Endothelial cell (in vitro differentiated cells): ENCODE measurements at regions not wholly inside any gene's neighbourhood (a gene's known extent, or its start where the extent isn't known, plus 50 kb on each side); places are given as distances from the start of the nearest gene placed in this dataset.
"Not testable (repeated sequence)": the region's sequence is repeated elsewhere in the genome, so short reads cannot be mapped to it uniquely, and the experiment has no call there.

ENCODE experiments used
- DNase-seq: peaks from one replicate; pipeline ENCODE4 v3.0.0; 2021; ENCODE audit warnings: low spot score
- H3K27ac Mint-ChIP-seq: one replicate; pipeline ENCODE4 v1.8.0; 2021; ENCODE audit warnings: mixed read lengths, inconsistent platforms; ENCODE audit not compliant: unreplicated experiment
- H3K27me3 Mint-ChIP-seq: one replicate; pipeline ENCODE4 v1.8.0; 2021; ENCODE audit warnings: mild to moderate bottlenecking, moderate library complexity, mixed read lengths, inconsistent platforms; ENCODE audit not compliant: unreplicated experiment
- H3K36me3 Mint-ChIP-seq: one replicate; pipeline ENCODE4 v1.8.0; 2021; ENCODE audit warnings: mild to moderate bottlenecking, low read depth, mixed read lengths, inconsistent platforms; ENCODE audit not compliant: unreplicated experiment
- H3K4me1 Mint-ChIP-seq: one replicate; pipeline ENCODE4 v1.8.0; 2021; ENCODE audit warnings: mild to moderate bottlenecking, mixed read lengths, inconsistent platforms; ENCODE audit not compliant: unreplicated experiment
- H3K4me3 Mint-ChIP-seq: one replicate; pipeline ENCODE4 v1.8.0; 2021; ENCODE audit warnings: mild to moderate bottlenecking, mixed read lengths, inconsistent platforms; ENCODE audit not compliant: unreplicated experiment
- H3K9me3 Mint-ChIP-seq: one replicate; pipeline ENCODE4 v1.8.0; 2021; ENCODE audit warnings: mixed read lengths, inconsistent platforms; ENCODE audit not compliant: unreplicated experiment
- TF ChIP-seq, protein P1 (sequence below): fragments of 200-600 bp; sonication (generic); IDR thresholded peaks from one replicate; pipeline ENCODE4 v1.5.0; 2021; ENCODE audit warnings: antibody characterized with exemption; ENCODE audit not compliant: unreplicated experiment

DNA sequence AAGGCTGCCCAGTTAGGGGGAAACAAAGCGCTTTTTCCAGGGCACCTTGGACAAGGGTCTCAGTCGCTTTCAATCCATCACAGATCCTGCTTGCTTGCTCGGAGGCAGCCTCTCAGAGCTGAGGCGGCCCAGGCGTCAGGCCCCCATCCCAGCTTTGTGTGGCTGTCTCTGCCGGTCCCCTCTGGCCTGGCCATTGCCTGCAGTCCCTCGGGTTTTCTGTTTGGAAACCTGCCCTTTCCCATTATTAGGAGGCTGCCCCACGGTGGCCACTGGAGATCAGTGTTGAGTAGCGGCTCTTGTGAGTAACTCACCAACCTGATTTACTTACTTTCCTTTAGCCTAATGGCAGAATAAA lies 216.1 kb downstream of the GLRX3 start:
- peaks cover 44% of the 10 kb centered on the region for H3K9me3 Mint-ChIP-seq
- no peak for DNase-seq
- H3K4me1 Mint-ChIP-seq: no peaks in the 10 kb centered on the region

DNA sequence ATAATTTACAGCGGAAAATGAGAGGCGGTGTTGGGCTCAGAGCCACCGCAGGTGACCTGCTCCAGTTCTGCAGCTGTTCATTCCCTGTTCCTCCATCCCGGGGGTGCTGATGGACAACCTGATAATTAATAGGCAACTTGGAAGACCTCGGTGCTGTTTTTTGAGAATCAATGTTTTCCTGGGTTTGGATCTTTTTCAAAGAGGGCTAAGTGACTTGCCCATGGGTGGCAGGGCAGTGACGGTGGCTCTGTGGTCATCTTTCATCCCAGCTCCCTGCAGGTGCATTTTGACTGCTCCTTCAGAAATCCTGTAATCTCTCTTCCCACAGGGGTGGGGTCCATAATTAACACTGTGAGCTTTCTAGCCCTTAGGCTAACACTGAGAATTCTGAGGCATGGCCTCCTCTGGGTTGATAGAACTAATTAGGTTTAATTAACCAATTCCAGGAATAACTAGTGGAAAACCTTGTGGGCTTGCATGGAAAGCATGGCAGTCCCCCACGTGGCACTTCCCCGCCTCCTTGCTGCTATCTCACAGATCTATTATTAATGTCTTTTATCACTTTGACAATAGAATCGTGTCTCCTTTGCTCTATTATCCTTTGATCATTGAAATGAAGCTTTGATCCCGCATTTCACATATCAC lies 217.9 kb downstream of the GLRX3 start:
- TF ChIP-seq, protein P1, sequence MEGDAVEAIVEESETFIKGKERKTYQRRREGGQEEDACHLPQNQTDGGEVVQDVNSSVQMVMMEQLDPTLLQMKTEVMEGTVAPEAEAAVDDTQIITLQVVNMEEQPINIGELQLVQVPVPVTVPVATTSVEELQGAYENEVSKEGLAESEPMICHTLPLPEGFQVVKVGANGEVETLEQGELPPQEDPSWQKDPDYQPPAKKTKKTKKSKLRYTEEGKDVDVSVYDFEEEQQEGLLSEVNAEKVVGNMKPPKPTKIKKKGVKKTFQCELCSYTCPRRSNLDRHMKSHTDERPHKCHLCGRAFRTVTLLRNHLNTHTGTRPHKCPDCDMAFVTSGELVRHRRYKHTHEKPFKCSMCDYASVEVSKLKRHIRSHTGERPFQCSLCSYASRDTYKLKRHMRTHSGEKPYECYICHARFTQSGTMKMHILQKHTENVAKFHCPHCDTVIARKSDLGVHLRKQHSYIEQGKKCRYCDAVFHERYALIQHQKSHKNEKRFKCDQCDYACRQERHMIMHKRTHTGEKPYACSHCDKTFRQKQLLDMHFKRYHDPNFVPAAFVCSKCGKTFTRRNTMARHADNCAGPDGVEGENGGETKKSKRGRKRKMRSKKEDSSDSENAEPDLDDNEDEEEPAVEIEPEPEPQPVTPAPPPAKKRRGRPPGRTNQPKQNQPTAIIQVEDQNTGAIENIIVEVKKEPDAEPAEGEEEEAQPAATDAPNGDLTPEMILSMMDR: no peak
- no peak for DNase-seq
- H3K4me3 Mint-ChIP-seq: no peak overlapping the region
- H3K9me3 Mint-ChIP-seq: peaks cover 50% of the 10 kb centered on the region
- peaks cover 4% of the 10 kb centered on the region for H3K36me3 Mint-ChIP-seq
- H3K27me3 Mint-ChIP-seq: peaks cover 12% of the 10 kb centered on the region
- H3K4me1 Mint-ChIP-seq: no peaks in the 10 kb centered on the region
- no peak overlapping the region for H3K27ac Mint-ChIP-seq

More for the DNA sequence above, 216.1 kb downstream of the GLRX3 start:
- Mint-ChIP-seq H3K4me3 (no peak overlapping the region), H3K27ac (no peak overlapping the region), H3K27me3 (peaks cover 8% of the 10 kb centered on the region), H3K36me3 (peaks cover 4% of the 10 kb centered on the region)
- TF ChIP-seq, protein P1: no peak

- DNase-seq: no peak
- TF ChIP-seq, protein P1: no peak
- Mint-ChIP-seq H3K4me3 (no peak overlapping the region), H3K27ac (no peak overlapping the region), H3K27me3 (peaks cover 12% of the 10 kb centered on the region), H3K9me3 (peaks cover 51% of the 10 kb centered on the region), H3K36me3 (peaks cover 7% of the 10 kb centered on the region), H3K4me1 (no peaks in the 10 kb centered on the region)
These were observed 218.4 kb downstream of the GLRX3 start for GRCh38 chr10:130354573-130354954.

GRCh38 chr10:130354976-130355795 lies 219.0 kb downstream of the GLRX3 start:
- TF ChIP-seq, protein P1: no peak
- Mint-ChIP-seq H3K4me1 (no peaks in the 10 kb centered on the region), H3K4me3 (no peak overlapping the region), H3K9me3 (peaks cover 51% of the 10 kb centered on the region), H3K27ac (no peak overlapping the region), H3K27me3 (peaks cover 12% of the 10 kb centered on the region), H3K36me3 (peaks cover 8% of the 10 kb centered on the region)
- DNase-seq: no peak

GRCh38 chr10:130356429-130356828 lies 220.2 kb downstream of the GLRX3 start:
- DNase-seq, H3K27ac Mint-ChIP-seq, H3K4me1 Mint-ChIP-seq, H3K4me3 Mint-ChIP-seq: not testable (repeated sequence)
- H3K9me3 Mint-ChIP-seq: peaks cover 45% of the 10 kb centered on the region
- H3K27me3 Mint-ChIP-seq: peaks cover 12% of the 10 kb centered on the region
- H3K36me3 Mint-ChIP-seq: peaks cover 12% of the 10 kb centered on the region
